Keratinocyte (primary cell): ENCODE measurements at regions not wholly inside any gene's neighbourhood (a gene's known extent, or its start where the extent isn't known, plus 50 kb on each side); places are given as distances from the start of the nearest gene placed in this dataset.

ENCODE experiments used
- DNase-seq: peaks from one replicate; pipeline ENCODE4 v3.0.0-alpha.2; 2011; ENCODE audit warnings: low read depth, missing footprints, low spot score
- FAIRE-seq: peaks from 2 replicates; lab custom pipeline; 2011; peaks lifted over from hg19 to GRCh38; lab: Jason Lieb, UNC
- H2AFZ ChIP-seq: 2 replicates; pipeline ENCODE4 v1.6.0; 2012; ENCODE audit warnings: low read length, control low read depth, inconsistent platforms; ENCODE audit not compliant: control insufficient read depth
- H3K27ac ChIP-seq: 2 replicates; pipeline ENCODE4 v1.5.1; 2011; ENCODE audit warnings: low read length; ENCODE audit not compliant: control insufficient read depth, insufficient read depth
- H3K27me3 ChIP-seq: 3 replicates; pipeline ENCODE4 v1.6.0; 2011; ENCODE audit warnings: low read length; ENCODE audit not compliant: control insufficient read depth, insufficient read depth; ENCODE audit errors: extremely low read depth
- H3K36me3 ChIP-seq, 2 experiments: 2 replicates in 1 of 2; 3 replicates in 1 of 2; pipeline ENCODE4 v1.5.1; 2011; ENCODE audit warnings: low read length in 2 of 2, mild to moderate bottlenecking in 1 of 2; ENCODE audit not compliant: control insufficient read depth in 2 of 2, insufficient read depth in 2 of 2; ENCODE audit errors: extremely low read depth in 1 of 2
- H3K4me1 ChIP-seq: 3 replicates; pipeline ENCODE4 v1.5.1; 2011; ENCODE audit warnings: low read length; ENCODE audit not compliant: control insufficient read depth, insufficient read depth; ENCODE audit errors: extremely low read depth
- H3K4me2 ChIP-seq: 3 replicates; pipeline ENCODE4 v1.6.0; 2011; ENCODE audit warnings: low read depth, low read length; ENCODE audit not compliant: control insufficient read depth, insufficient read depth; ENCODE audit errors: extremely low read depth
- H3K4me3 ChIP-seq, 3 experiments: fragments of 200-600 bp in 1 of 3; sonication (generic) in 1 of 3; 2 replicates in 2 of 3; 3 replicates in 1 of 3; pipeline ENCODE4 v1.5.1; 2011 to 2016; ENCODE audit warnings: low read length in 3 of 3, mild to moderate bottlenecking in 3 of 3, control low read depth in 2 of 3, inconsistent platforms in 1 of 3, low read depth in 1 of 3, mixed read lengths in 1 of 3, mixed run types in 1 of 3, moderate library complexity in 1 of 3; ENCODE audit not compliant: control insufficient read depth in 2 of 3, insufficient read depth in 2 of 3; ENCODE audit errors: extremely low read depth in 1 of 3
- H3K79me2 ChIP-seq: 2 replicates; pipeline ENCODE4 v1.6.0; 2012; ENCODE audit warnings: low read length; ENCODE audit not compliant: control insufficient read depth, insufficient read depth
- H3K9ac ChIP-seq: 3 replicates; pipeline ENCODE4 v1.6.0; 2011; ENCODE audit warnings: low read length; ENCODE audit not compliant: control insufficient read depth, insufficient read depth; ENCODE audit errors: extremely low read depth
- H3K9me1 ChIP-seq: 3 replicates; pipeline ENCODE4 v1.6.0; 2011; ENCODE audit warnings: low read length; ENCODE audit not compliant: control insufficient read depth, insufficient read depth; ENCODE audit errors: extremely low read depth
- H3K9me3 ChIP-seq: 2 replicates; pipeline ENCODE4 v1.5.1; 2012; ENCODE audit warnings: low read depth, low read length; ENCODE audit not compliant: control insufficient read depth
- H4K20me1 ChIP-seq: 3 replicates; pipeline ENCODE4 v1.6.0; 2011; ENCODE audit warnings: low read length; ENCODE audit not compliant: control insufficient read depth, insufficient read depth; ENCODE audit errors: extremely low read depth
- CTCF ChIP-seq, 3 experiments: IDR thresholded peaks in 1 of 3; conservative IDR thresholded peaks in 1 of 3; optimal IDR thresholded peaks in 1 of 3; 2 replicates in 2 of 3; 3 replicates in 1 of 3; pipeline versions ENCODE3 to v1.5.1; 2011; ENCODE audit warnings: low read length in 3 of 3, mild to moderate bottlenecking in 3 of 3, moderate library complexity in 2 of 3, control low read depth in 1 of 3, inconsistent platforms in 1 of 3; ENCODE audit not compliant: insufficient read depth in 2 of 3; ENCODE audit errors: extremely low read depth in 1 of 3
- EZH2 ChIP-seq: IDR thresholded peaks from one replicate; pipeline ENCODE4 v1.6.1; 2012; ENCODE audit warnings: inconsistent platforms, mild to moderate bottlenecking, low read length, moderate library complexity
- dilution Hi-C: fragments of 300-500 bp; cut with MboI; formaldehyde crosslinking; loops from one replicate; pipeline ENCODE4 v1.7.0; 2020; ENCODE audit warnings: low sequenced_read_pairs; ENCODE audit not compliant: extremely low pct_ligation_motif_present

DNA sequence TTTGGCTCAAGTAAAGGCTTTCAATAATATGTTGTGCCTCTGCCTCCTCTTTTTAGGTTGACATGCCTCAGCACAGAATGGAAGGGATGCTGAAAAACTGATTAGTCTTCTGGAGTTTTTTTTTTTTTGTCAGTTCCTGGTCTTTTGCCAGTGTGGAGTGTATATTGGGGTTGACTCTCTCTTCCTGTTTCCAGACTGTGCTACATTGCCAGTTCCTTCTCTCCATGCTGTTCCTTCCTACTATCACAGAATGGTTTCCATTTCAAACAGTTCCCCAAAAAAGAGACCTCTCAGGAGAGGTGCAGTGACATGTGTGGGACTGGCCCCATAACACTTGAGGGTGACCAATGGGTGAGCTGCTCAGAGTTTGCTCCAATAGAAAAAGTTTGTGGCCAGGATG is 101.7 kb upstream of the ETV3 start:
- no peaks in the 10 kb centered on the region for H4K20me1 ChIP-seq
- no peak overlapping the region for H3K4me3 ChIP-seq
- H3K9me1 ChIP-seq: no peaks in the 10 kb centered on the region
- no peak overlapping the region for H3K27ac ChIP-seq
- no peak for DNase-seq
- dilution Hi-C loops: no loop called here
- no peaks in the 10 kb centered on the region for H3K36me3 ChIP-seq
- FAIRE-seq: no peak
- H2AFZ ChIP-seq: no peak overlapping the region
- no peaks in the 10 kb centered on the region for H3K4me1 ChIP-seq
- H3K79me2 ChIP-seq: no peaks in the 10 kb centered on the region
- H3K27me3 ChIP-seq: no peaks in the 10 kb centered on the region
- no peak for TF ChIP-seq EZH2
- no peak for TF ChIP-seq CTCF (optimal IDR thresholded peaks at IDR 0.05 in 1 of 3, IDR thresholded peaks at IDR 0.05 in 1 of 3, conservative IDR thresholded peaks at IDR 0.05 in 1 of 3; ENCODE audit: extremely low read depth in 1 of 3, insufficient read depth in 2 of 3, low read length in 3 of 3)
- no peak overlapping the region for H3K4me2 ChIP-seq
- no peak overlapping the region for H3K9ac ChIP-seq
- H3K9me3 ChIP-seq: no peaks in the 10 kb centered on the region

DNA sequence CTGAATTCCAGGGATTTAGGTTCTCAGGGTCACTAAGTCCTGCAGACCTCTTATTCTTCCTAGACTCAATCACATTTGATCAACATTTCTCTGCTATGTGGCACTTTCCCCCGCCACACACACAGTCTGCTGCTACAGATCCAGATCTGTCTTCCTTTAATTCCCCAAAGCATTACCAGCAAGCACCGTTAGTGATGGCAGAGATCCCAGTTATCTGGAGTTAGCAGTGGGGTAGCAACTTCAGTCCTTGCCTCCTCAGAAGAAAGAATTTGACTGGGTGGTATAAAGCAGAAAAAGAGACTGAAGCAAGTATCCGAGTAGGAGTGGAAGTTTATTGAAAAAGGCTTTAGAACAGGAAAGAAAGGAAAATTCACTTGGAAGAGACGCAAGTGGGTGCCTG is 100.4 kb upstream of the ETV3 start:
- H3K36me3 ChIP-seq: no peaks in the 10 kb centered on the region
- dilution Hi-C loops: no loop called here
- no peak overlapping the region for H3K4me3 ChIP-seq
- no peaks in the 10 kb centered on the region for H3K9me1 ChIP-seq
- H3K4me2 ChIP-seq: no peak overlapping the region
- no peaks in the 10 kb centered on the region for H3K9me3 ChIP-seq
- FAIRE-seq: no peak
- TF ChIP-seq EZH2 (no peak), CTCF (optimal IDR thresholded peaks at IDR 0.05 in 1 of 3, IDR thresholded peaks at IDR 0.05 in 1 of 3, conservative IDR thresholded peaks at IDR 0.05 in 1 of 3; ENCODE audit: extremely low read depth in 1 of 3, insufficient read depth in 2 of 3, low read length in 3 of 3) (no peak)
- H2AFZ ChIP-seq: no peak overlapping the region
- no peaks in the 10 kb centered on the region for H3K79me2 ChIP-seq
- no peaks in the 10 kb centered on the region for H3K27me3 ChIP-seq
- H3K4me1 ChIP-seq: no peaks in the 10 kb centered on the region
- H3K27ac ChIP-seq: no peak overlapping the region
- H4K20me1 ChIP-seq: no peaks in the 10 kb centered on the region
- no peak for DNase-seq
- H3K9ac ChIP-seq: no peak overlapping the region
